Colonic mucosa (tissue), 4 donors: ENCODE measurements at regions not wholly inside any gene's neighbourhood (a gene's known extent, or its start where the extent isn't known, plus 50 kb on each side); places are given as distances from the start of the nearest gene placed in this dataset.

Experiments
- DNase-seq: peaks from one replicate; pipeline ENCODE4 v3.0.0-alpha.2; 2020
- H3K27ac ChIP-seq: fragments of 200-600 bp; one replicate; pipeline ENCODE4 v1.8.0; 2021
- H3K27me3 ChIP-seq: fragments of 200-600 bp; one replicate; pipeline ENCODE4 v1.8.0; 2021
- H3K36me3 ChIP-seq: fragments of 200-600 bp; one replicate; pipeline ENCODE4 v1.8.0; 2021
- H3K4me1 ChIP-seq: fragments of 200-600 bp; one replicate; pipeline ENCODE4 v1.8.0; 2021; ENCODE audit warnings: mild to moderate bottlenecking
- H3K4me3 ChIP-seq: fragments of 200-600 bp; one replicate; pipeline ENCODE4 v1.8.0; 2021
- H3K9ac ChIP-seq, 2 donors: one replicate each; pipeline ENCODE4 v1.7.0; 2013; ENCODE audit warnings: control low read depth in 2 of 2, low read depth in 2 of 2, low read length in 2 of 2
- H3K9me3 ChIP-seq: fragments of 200-600 bp; one replicate; pipeline ENCODE4 v1.8.0; 2021
- CTCF ChIP-seq: fragments of 200-600 bp; IDR thresholded peaks from one replicate; pipeline ENCODE4 v1.8.0; 2022; ENCODE audit warnings: antibody characterized with exemption, mild to moderate bottlenecking
- intact Hi-C: fragments of 100-400 bp; cut with DNase I; formaldehyde crosslinking; loops from one replicate; pipeline ENCODE4 v1.14.1; 2022
- donor health status: healthy.
- donor health status: DM: no; HTN: no; CAD: no.
- donor health status: DM: no; HTN: no; CAD: no.

- DNase-seq: no peak
- Histone ChIP-seq H3K4me1 (no peaks in the 10 kb centered on the region), H3K9ac (no peak overlapping the region), H3K27ac (no peak overlapping the region), H3K27me3 (no peaks in the 10 kb centered on the region), H3K36me3 (no peaks in the 10 kb centered on the region), H3K9me3 (no peaks in the 10 kb centered on the region), H3K4me3 (no peak overlapping the region)
- no peak for TF ChIP-seq CTCF
- intact Hi-C loops: no loop called here
Observed at GRCh38 chr6:26267083-26267589, 97.9 kb upstream of the BTN3A2 start.

GRCh38 chr6:26268659-26269402 is 96.2 kb upstream of the BTN3A2 start:
- Histone ChIP-seq H3K27ac (no peak overlapping the region), H3K27me3 (no peaks in the 10 kb centered on the region), H3K9ac (no peak overlapping the region), H3K4me3 (no peak overlapping the region), H3K9me3 (no peaks in the 10 kb centered on the region), H3K36me3 (no peaks in the 10 kb centered on the region), H3K4me1 (no peaks in the 10 kb centered on the region)
- peak; percentile 64 for DNase-seq
- intact Hi-C loops: no loop called here
- no peak for TF ChIP-seq CTCF

GRCh38 chr6:26269531-26270485 is 95.2 kb upstream of the BTN3A2 start:
- peak overlapping the region; percentile 89 for H3K27ac ChIP-seq

DNA sequence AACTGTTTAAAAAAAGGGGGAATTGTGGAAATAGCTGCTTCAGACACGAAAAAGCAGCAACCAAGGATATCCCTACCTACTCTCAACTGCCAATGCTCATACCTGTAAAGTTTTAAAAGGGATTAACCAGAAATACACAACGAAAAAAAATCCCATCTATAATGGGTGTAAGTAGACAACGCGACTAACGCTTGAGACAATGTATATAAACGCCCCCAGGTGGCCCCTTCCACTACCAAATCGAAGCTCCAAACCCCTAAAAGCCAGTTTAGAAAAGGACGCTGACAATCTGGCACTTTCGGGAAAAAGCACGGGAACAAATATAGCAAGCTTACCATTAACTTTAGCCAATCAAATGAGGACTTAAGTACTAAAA is 94.5 kb upstream of the BTN3A2 start:
- Histone ChIP-seq H3K9ac (peak overlapping the region; percentile 31 to 87), H3K27me3 (no peaks in the 10 kb centered on the region)

More at GRCh38 chr6:26269531-26270485, 95.2 kb upstream of the BTN3A2 start:
- H3K9me3 ChIP-seq: no peaks in the 10 kb centered on the region
- peak overlapping the region in 1 of 2 donors; percentile 87 for H3K9ac ChIP-seq
- TF ChIP-seq CTCF: no peak
- no peak overlapping the region for H3K4me3 ChIP-seq
- no peaks in the 10 kb centered on the region for H3K27me3 ChIP-seq
- H3K36me3 ChIP-seq: no peaks in the 10 kb centered on the region
- H3K4me1 ChIP-seq: no peaks in the 10 kb centered on the region
- no peak for DNase-seq
- intact Hi-C loops: no loop called here

More for the DNA sequence above, 94.5 kb upstream of the BTN3A2 start:
- Histone ChIP-seq H3K4me3 (peak overlapping the region; percentile 37), H3K36me3 (no peaks in the 10 kb centered on the region), H3K27ac (peak overlapping the region; percentile 89), H3K9me3 (no peaks in the 10 kb centered on the region), H3K4me1 (no peaks in the 10 kb centered on the region)
- no peak for TF ChIP-seq CTCF
- no peak for DNase-seq
- intact Hi-C loops: no loop called here
